ENCODE measurements at regions not wholly inside any gene's neighbourhood (a gene's known extent, or its start where the extent isn't known, plus 50 kb on each side); places are given as distances from the start of the nearest gene placed in this dataset.

- no peak for DNase-seq (ENCODE audit: low read depth, low spot score)
- H3K4me1 ChIP-seq (ENCODE audit: control insufficient read depth in 1 of 2, insufficient read depth in 2 of 2, low read length in 2 of 2): no peaks in the 10 kb centered on the region
- H2AFZ ChIP-seq (ENCODE audit: low read depth, low read length, poor library complexity, severe bottlenecking): no peak overlapping the region
- ChIA-PET POLR2A (no interaction called here), CTCF (no interaction called here), RAD21 (ENCODE audit: low non-redundant PET in 1 of 2, low total read pairs in 2 of 2, uncharacterized antibody in 2 of 2, unreplicated experiment in 2 of 2) (no interaction called here)
- ATAC-seq: no peak
- no peak overlapping the region for H3K4me2 ChIP-seq (ENCODE audit: low read length)
- no peak overlapping the region for H3K27ac ChIP-seq (ENCODE audit: low read depth, low read length)
- no peak overlapping the region for H3K4me3 ChIP-seq (replicated peaks in 1 of 2; ENCODE audit: low read depth in 1 of 2, low read length in 2 of 2)
- no peaks in the 10 kb centered on the region for H3K9me2 ChIP-seq (ENCODE audit: insufficient read depth)
- BruUV-seq (replicated peaks): no TSS peak
- peaks cover 78% of the 10 kb centered on the region for H3K27me3 ChIP-seq (ENCODE audit: insufficient read depth, low read length)
- TF ChIP-seq SP1 (IDR thresholded peaks at IDR 0.05; ENCODE audit: low read depth): no peak
- TF ChIP-seq ZFX (IDR thresholded peaks at IDR 0.05): no peak
- no peak for TF ChIP-seq CTCF (IDR thresholded peaks at IDR 0.05 in 2 of 3, conservative IDR thresholded peaks at IDR 0.05 in 1 of 3; ENCODE audit: borderline replicate concordance in 1 of 3, insufficient read depth in 1 of 3, low read depth in 2 of 3, low read length in 2 of 3)
- intact Hi-C loops (cut with micrococcal nuclease): no loop called here
- H3K79me2 ChIP-seq (ENCODE audit: insufficient read depth, low read length): no peaks in the 10 kb centered on the region
- no peaks in the 10 kb centered on the region for H3K36me3 ChIP-seq (ENCODE audit: control insufficient read depth in 1 of 2, insufficient read depth in 2 of 2, low read length in 2 of 2)
- H3K9me3 ChIP-seq (ENCODE audit: control insufficient read depth in 1 of 2, insufficient read depth in 1 of 2, low read depth in 1 of 2, low read length in 2 of 2): 0 out of 4 replicates have a peak, but pooled peaks cover 0 to 3% of the 10 kb centered on the region in 2 experiments
- H4K20me1 ChIP-seq (ENCODE audit: insufficient read depth): no peaks in the 10 kb centered on the region
- no peak overlapping the region for H3K9ac ChIP-seq (ENCODE audit: low read length)
These were observed 80.5 kb upstream of the ETV3 start for GRCh38 chr1:157218671-157219070.

DNA sequence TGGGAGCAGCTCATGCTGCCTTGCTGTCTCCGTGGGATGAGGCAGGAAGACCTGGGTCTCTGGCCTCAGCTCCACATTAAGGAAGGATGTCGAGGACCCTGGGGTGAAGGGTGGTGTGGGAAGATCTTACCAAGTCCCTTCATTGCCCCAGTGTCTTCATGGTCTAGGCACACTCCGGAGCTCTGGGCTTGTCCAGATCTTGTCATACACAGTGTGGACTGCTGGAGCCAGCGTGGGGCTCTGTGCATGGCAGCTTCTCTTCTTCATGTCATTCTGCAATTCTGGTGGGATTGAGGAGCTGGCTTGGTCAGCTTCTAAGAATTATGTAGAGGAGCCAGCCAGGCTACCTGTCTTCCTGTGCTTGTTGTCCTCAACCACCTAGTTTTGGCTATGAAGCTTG lies 79.3 kb upstream of the ETV3 start:
- intact Hi-C loops (cut with micrococcal nuclease): no loop called here
- DNase-seq (ENCODE audit: low read depth, low spot score) (no peak), ATAC-seq (no peak)
- Histone ChIP-seq H3K4me1 (ENCODE audit: control insufficient read depth in 1 of 2, insufficient read depth in 2 of 2, low read length in 2 of 2) (no peaks in the 10 kb centered on the region), H3K79me2 (ENCODE audit: insufficient read depth, low read length) (no peaks in the 10 kb centered on the region), H3K27ac (ENCODE audit: low read depth, low read length) (no peak overlapping the region), H3K4me2 (ENCODE audit: low read length) (no peak overlapping the region), H3K9me3 (ENCODE audit: control insufficient read depth in 1 of 2, insufficient read depth in 1 of 2, low read depth in 1 of 2, low read length in 2 of 2) (0 out of 4 replicates have a peak, but pooled peaks cover 0 to 3% of the 10 kb centered on the region in 2 experiments), H2AFZ (ENCODE audit: low read depth, low read length, poor library complexity, severe bottlenecking) (no peak overlapping the region), H3K36me3 (ENCODE audit: control insufficient read depth in 1 of 2, insufficient read depth in 2 of 2, low read length in 2 of 2) (no peaks in the 10 kb centered on the region), H4K20me1 (ENCODE audit: insufficient read depth) (no peaks in the 10 kb centered on the region), H3K27me3 (ENCODE audit: insufficient read depth, low read length) (peaks cover 67% of the 10 kb centered on the region), H3K9ac (ENCODE audit: low read length) (no peak overlapping the region), H3K9me2 (ENCODE audit: insufficient read depth) (no peaks in the 10 kb centered on the region), H3K4me3 (replicated peaks in 1 of 2; ENCODE audit: low read depth in 1 of 2, low read length in 2 of 2) (no peak overlapping the region)
- ChIA-PET CTCF (no interaction called here), POLR2A (no interaction called here), RAD21 (ENCODE audit: low non-redundant PET in 1 of 2, low total read pairs in 2 of 2, uncharacterized antibody in 2 of 2, unreplicated experiment in 2 of 2) (no interaction called here)
- no peak for TF ChIP-seq CBX3 (IDR thresholded peaks at IDR 0.05; ENCODE audit: low read depth)
- TF ChIP-seq ELF1 (IDR thresholded peaks at IDR 0.05; ENCODE audit: borderline replicate concordance, low read depth): no peak
- no peak for TF ChIP-seq FOSL1 (IDR thresholded peaks at IDR 0.05; ENCODE audit: low read depth)
- TF ChIP-seq POLR2AphosphoS5 (IDR thresholded peaks at IDR 0.05; ENCODE audit: low read depth, low read length): no peak
- no peak for TF ChIP-seq EZH2phosphoT487 (IDR thresholded peaks at IDR 0.05; ENCODE audit: borderline replicate concordance)
- TF ChIP-seq SIN3A (IDR thresholded peaks at IDR 0.05; ENCODE audit: low read depth): no peak
- TF ChIP-seq, protein P1, sequence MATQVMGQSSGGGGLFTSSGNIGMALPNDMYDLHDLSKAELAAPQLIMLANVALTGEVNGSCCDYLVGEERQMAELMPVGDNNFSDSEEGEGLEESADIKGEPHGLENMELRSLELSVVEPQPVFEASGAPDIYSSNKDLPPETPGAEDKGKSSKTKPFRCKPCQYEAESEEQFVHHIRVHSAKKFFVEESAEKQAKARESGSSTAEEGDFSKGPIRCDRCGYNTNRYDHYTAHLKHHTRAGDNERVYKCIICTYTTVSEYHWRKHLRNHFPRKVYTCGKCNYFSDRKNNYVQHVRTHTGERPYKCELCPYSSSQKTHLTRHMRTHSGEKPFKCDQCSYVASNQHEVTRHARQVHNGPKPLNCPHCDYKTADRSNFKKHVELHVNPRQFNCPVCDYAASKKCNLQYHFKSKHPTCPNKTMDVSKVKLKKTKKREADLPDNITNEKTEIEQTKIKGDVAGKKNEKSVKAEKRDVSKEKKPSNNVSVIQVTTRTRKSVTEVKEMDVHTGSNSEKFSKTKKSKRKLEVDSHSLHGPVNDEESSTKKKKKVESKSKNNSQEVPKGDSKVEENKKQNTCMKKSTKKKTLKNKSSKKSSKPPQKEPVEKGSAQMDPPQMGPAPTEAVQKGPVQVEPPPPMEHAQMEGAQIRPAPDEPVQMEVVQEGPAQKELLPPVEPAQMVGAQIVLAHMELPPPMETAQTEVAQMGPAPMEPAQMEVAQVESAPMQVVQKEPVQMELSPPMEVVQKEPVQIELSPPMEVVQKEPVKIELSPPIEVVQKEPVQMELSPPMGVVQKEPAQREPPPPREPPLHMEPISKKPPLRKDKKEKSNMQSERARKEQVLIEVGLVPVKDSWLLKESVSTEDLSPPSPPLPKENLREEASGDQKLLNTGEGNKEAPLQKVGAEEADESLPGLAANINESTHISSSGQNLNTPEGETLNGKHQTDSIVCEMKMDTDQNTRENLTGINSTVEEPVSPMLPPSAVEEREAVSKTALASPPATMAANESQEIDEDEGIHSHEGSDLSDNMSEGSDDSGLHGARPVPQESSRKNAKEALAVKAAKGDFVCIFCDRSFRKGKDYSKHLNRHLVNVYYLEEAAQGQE (IDR thresholded peaks at IDR 0.05; ENCODE audit: low read depth): no peak
- no peak for TF ChIP-seq CTCF (IDR thresholded peaks at IDR 0.05 in 2 of 3, conservative IDR thresholded peaks at IDR 0.05 in 1 of 3; ENCODE audit: borderline replicate concordance in 1 of 3, insufficient read depth in 1 of 3, low read depth in 2 of 3, low read length in 2 of 3)
- no peak for TF ChIP-seq SP1 (IDR thresholded peaks at IDR 0.05; ENCODE audit: low read depth)
- no TSS peak for BruUV-seq (replicated peaks)
